ENCODE measurements at regions not wholly inside any gene's neighbourhood (a gene's known extent, or its start where the extent isn't known, plus 50 kb on each side); places are given as distances from the start of the nearest gene placed in this dataset.

- H3K4me3 Mint-ChIP-seq: no peak overlapping the region
- intact Hi-C loops (cut with micrococcal nuclease): no loop called here
- H3K27me3 Mint-ChIP-seq: no peaks in the 10 kb centered on the region
- ChIA-PET CTCF (no interaction called here), POLR2A (no interaction called here)
- no peak for DNase-seq
- H3K36me3 Mint-ChIP-seq: no peaks in the 10 kb centered on the region
- no peak overlapping the region for H3K27ac Mint-ChIP-seq
- H3K4me1 Mint-ChIP-seq (ENCODE audit: low read depth): no peaks in the 10 kb centered on the region
- H3K9me3 Mint-ChIP-seq: no peaks in the 10 kb centered on the region
Measured at GRCh38 chr11:106482917-106483785, 405.7 kb downstream of the AASDHPPT start.

- ChIA-PET POLR2A (no interaction called here), CTCF (no interaction called here)
- H3K9me3 Mint-ChIP-seq: peaks cover 2% of the 10 kb centered on the region
- H3K4me3 Mint-ChIP-seq: no peak overlapping the region
- H3K36me3 Mint-ChIP-seq: no peaks in the 10 kb centered on the region
- no peak overlapping the region for H3K27ac Mint-ChIP-seq
- H3K27me3 Mint-ChIP-seq: no peaks in the 10 kb centered on the region
- DNase-seq: no peak
- intact Hi-C loops (cut with micrococcal nuclease): no loop called here
- H3K4me1 Mint-ChIP-seq (ENCODE audit: low read depth): no peaks in the 10 kb centered on the region
Measured at GRCh38 chr11:106491751-106492150, 414.3 kb downstream of the AASDHPPT start.

GRCh38 chr11:106493751-106494150 lies 416.3 kb downstream of the AASDHPPT start:
- no peaks in the 10 kb centered on the region for H3K27me3 Mint-ChIP-seq
- H3K4me3 Mint-ChIP-seq: no peak overlapping the region
- CTCF ChIA-PET: no interaction called here
- H3K4me1 Mint-ChIP-seq (ENCODE audit: low read depth): no peaks in the 10 kb centered on the region
- DNase-seq: no peak
- POLR2A ChIA-PET: no interaction called here
- no peaks in the 10 kb centered on the region for H3K36me3 Mint-ChIP-seq
- H3K27ac Mint-ChIP-seq: no peak overlapping the region
- intact Hi-C loops (cut with micrococcal nuclease): no loop called here
- peaks cover 2% of the 10 kb centered on the region for H3K9me3 Mint-ChIP-seq

- POLR2A ChIA-PET: no interaction called here
- no peaks in the 10 kb centered on the region for H3K4me1 Mint-ChIP-seq (ENCODE audit: low read depth)
Measured at GRCh38 chr11:106495046-106495445, 417.6 kb downstream of the AASDHPPT start.

GRCh38 chr11:106496677-106497076 lies 419.2 kb downstream of the AASDHPPT start:
- Mint-ChIP-seq H3K27ac (no peak overlapping the region), H3K4me1 (ENCODE audit: low read depth) (no peaks in the 10 kb centered on the region), H3K27me3 (no peaks in the 10 kb centered on the region), H3K4me3 (no peak overlapping the region), H3K36me3 (no peaks in the 10 kb centered on the region), H3K9me3 (peaks cover 5% of the 10 kb centered on the region)
- intact Hi-C loops (cut with micrococcal nuclease): no loop called here
- ChIA-PET CTCF (no interaction called here), POLR2A (no interaction called here)
- DNase-seq: no peak

More at GRCh38 chr11:106495046-106495445, 417.6 kb downstream of the AASDHPPT start:
- Mint-ChIP-seq H3K27ac (no peak overlapping the region), H3K9me3 (peaks cover 4% of the 10 kb centered on the region), H3K4me3 (no peak overlapping the region), H3K36me3 (no peaks in the 10 kb centered on the region), H3K27me3 (no peaks in the 10 kb centered on the region)
- CTCF ChIA-PET: no interaction called here
- intact Hi-C loops (cut with micrococcal nuclease): no loop called here
- DNase-seq: no peak

- ChIA-PET CTCF (no interaction called here), POLR2A (no interaction called here)
- intact Hi-C loops (cut with micrococcal nuclease): no loop called here
- Mint-ChIP-seq H3K27me3 (no peaks in the 10 kb centered on the region), H3K36me3 (no peaks in the 10 kb centered on the region), H3K27ac (no peak overlapping the region), H3K4me1 (ENCODE audit: low read depth) (no peaks in the 10 kb centered on the region), H3K4me3 (no peak overlapping the region), H3K9me3 (peaks cover 6% of the 10 kb centered on the region)
- no peak for DNase-seq
Measured at GRCh38 chr11:106497321-106497720, 419.9 kb downstream of the AASDHPPT start.

GRCh38 chr11:106497822-106498221 lies 420.4 kb downstream of the AASDHPPT start:
- CTCF ChIA-PET: no interaction called here
- H3K36me3 Mint-ChIP-seq: no peaks in the 10 kb centered on the region
- intact Hi-C loops (cut with micrococcal nuclease): no loop called here
- H3K27me3 Mint-ChIP-seq: no peaks in the 10 kb centered on the region
- H3K4me1 Mint-ChIP-seq (ENCODE audit: low read depth): no peaks in the 10 kb centered on the region
- no peak overlapping the region for H3K27ac Mint-ChIP-seq
- no peak for DNase-seq
- H3K9me3 Mint-ChIP-seq: peaks cover 6% of the 10 kb centered on the region
- POLR2A ChIA-PET: no interaction called here
- no peak overlapping the region for H3K4me3 Mint-ChIP-seq

GRCh38 chr11:106503901-106504300 lies 426.4 kb downstream of the AASDHPPT start:
- CTCF ChIA-PET: no interaction called here

GRCh38 chr11:106507645-106508306 lies 430.3 kb downstream of the AASDHPPT start:
- Mint-ChIP-seq H3K4me3 (no peak overlapping the region), H3K27ac (no peak overlapping the region), H3K36me3 (no peaks in the 10 kb centered on the region), H3K4me1 (ENCODE audit: low read depth) (no peaks in the 10 kb centered on the region), H3K27me3 (no peaks in the 10 kb centered on the region), H3K9me3 (peaks cover 5% of the 10 kb centered on the region)
- no peak for DNase-seq
- ChIA-PET POLR2A (no interaction called here), CTCF (no interaction called here)
- intact Hi-C loops (cut with micrococcal nuclease): no loop called here

More at GRCh38 chr11:106503901-106504300, 426.4 kb downstream of the AASDHPPT start:
- no peaks in the 10 kb centered on the region for H3K36me3 Mint-ChIP-seq
- no peak overlapping the region for H3K27ac Mint-ChIP-seq
- no peaks in the 10 kb centered on the region for H3K4me1 Mint-ChIP-seq (ENCODE audit: low read depth)
- H3K27me3 Mint-ChIP-seq: no peaks in the 10 kb centered on the region
- intact Hi-C loops (cut with micrococcal nuclease): no loop called here
- no peak for DNase-seq
- H3K4me3 Mint-ChIP-seq: no peak overlapping the region
- peaks cover 6% of the 10 kb centered on the region for H3K9me3 Mint-ChIP-seq
- POLR2A ChIA-PET: no interaction called here

GRCh38 chr11:106514706-106515105 lies 437.2 kb downstream of the AASDHPPT start:
- CTCF ChIA-PET: no interaction called here
- no peak for DNase-seq
- no peaks in the 10 kb centered on the region for H3K27me3 Mint-ChIP-seq
- no peaks in the 10 kb centered on the region for H3K36me3 Mint-ChIP-seq
- intact Hi-C loops (cut with micrococcal nuclease): no loop called here
- no peak overlapping the region for H3K27ac Mint-ChIP-seq
- H3K9me3 Mint-ChIP-seq: peaks cover 10% of the 10 kb centered on the region
- H3K4me1 Mint-ChIP-seq (ENCODE audit: low read depth): no peaks in the 10 kb centered on the region
- H3K4me3 Mint-ChIP-seq: no peak overlapping the region
- POLR2A ChIA-PET: no interaction called here

GRCh38 chr11:106517426-106517825 lies 440.0 kb downstream of the AASDHPPT start:
- POLR2A ChIA-PET: no interaction called here
- no peaks in the 10 kb centered on the region for H3K4me1 Mint-ChIP-seq (ENCODE audit: low read depth)
- peaks cover 8% of the 10 kb centered on the region for H3K9me3 Mint-ChIP-seq
- H3K27me3 Mint-ChIP-seq: no peaks in the 10 kb centered on the region
- no peaks in the 10 kb centered on the region for H3K36me3 Mint-ChIP-seq
- CTCF ChIA-PET: interaction anchor here (1.0 kb wide), 1 partner anchor 431 kb away, joined by 3 read pairs; no protein-coding TSS in a partner anchor
- intact Hi-C loops (cut with micrococcal nuclease): no loop called here
- no peak overlapping the region for H3K4me3 Mint-ChIP-seq
- H3K27ac Mint-ChIP-seq: no peak overlapping the region
- no peak for DNase-seq

- ChIA-PET CTCF (no interaction called here), POLR2A (no interaction called here)
- H3K4me1 Mint-ChIP-seq (ENCODE audit: low read depth): no peaks in the 10 kb centered on the region
- no peak overlapping the region for H3K27ac Mint-ChIP-seq
- DNase-seq: no peak
- no peaks in the 10 kb centered on the region for H3K36me3 Mint-ChIP-seq
- H3K27me3 Mint-ChIP-seq: no peaks in the 10 kb centered on the region
- peaks cover 13% of the 10 kb centered on the region for H3K9me3 Mint-ChIP-seq
- H3K4me3 Mint-ChIP-seq: no peak overlapping the region
- intact Hi-C loops (cut with micrococcal nuclease): no loop called here
Measured at GRCh38 chr11:106520146-106520912, 442.9 kb downstream of the AASDHPPT start.

All from activated CD4-positive, alpha-beta memory T cell treated with anti-CD3 and anti-CD28 coated beads for 36 hours (primary cell).